ENCODE measurements at regions not wholly inside any gene's neighbourhood (a gene's known extent, or its start where the extent isn't known, plus 50 kb on each side); places are given as distances from the start of the nearest gene placed in this dataset.

DNA sequence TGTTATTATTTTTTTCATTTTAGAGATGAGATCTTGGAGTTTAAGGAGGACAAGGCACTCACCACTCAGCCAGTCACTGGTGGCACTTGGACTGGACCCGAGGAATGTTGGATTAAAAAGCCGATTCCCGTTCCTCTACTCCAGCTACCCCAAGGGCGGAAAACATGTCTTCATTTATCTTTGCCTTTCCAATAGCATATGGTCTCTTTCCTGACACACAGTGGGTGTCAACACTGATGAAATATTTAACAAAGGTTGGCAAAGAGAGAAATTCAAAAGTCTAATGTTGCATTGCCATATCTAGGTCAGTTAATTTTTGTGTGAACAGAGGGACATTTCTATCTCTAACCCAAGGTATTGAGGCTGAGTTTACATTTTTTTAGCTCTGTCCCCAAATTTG, 459.7 kb downstream of the RBFOX1 start (continued):
- TF ChIP-seq, protein P1, sequence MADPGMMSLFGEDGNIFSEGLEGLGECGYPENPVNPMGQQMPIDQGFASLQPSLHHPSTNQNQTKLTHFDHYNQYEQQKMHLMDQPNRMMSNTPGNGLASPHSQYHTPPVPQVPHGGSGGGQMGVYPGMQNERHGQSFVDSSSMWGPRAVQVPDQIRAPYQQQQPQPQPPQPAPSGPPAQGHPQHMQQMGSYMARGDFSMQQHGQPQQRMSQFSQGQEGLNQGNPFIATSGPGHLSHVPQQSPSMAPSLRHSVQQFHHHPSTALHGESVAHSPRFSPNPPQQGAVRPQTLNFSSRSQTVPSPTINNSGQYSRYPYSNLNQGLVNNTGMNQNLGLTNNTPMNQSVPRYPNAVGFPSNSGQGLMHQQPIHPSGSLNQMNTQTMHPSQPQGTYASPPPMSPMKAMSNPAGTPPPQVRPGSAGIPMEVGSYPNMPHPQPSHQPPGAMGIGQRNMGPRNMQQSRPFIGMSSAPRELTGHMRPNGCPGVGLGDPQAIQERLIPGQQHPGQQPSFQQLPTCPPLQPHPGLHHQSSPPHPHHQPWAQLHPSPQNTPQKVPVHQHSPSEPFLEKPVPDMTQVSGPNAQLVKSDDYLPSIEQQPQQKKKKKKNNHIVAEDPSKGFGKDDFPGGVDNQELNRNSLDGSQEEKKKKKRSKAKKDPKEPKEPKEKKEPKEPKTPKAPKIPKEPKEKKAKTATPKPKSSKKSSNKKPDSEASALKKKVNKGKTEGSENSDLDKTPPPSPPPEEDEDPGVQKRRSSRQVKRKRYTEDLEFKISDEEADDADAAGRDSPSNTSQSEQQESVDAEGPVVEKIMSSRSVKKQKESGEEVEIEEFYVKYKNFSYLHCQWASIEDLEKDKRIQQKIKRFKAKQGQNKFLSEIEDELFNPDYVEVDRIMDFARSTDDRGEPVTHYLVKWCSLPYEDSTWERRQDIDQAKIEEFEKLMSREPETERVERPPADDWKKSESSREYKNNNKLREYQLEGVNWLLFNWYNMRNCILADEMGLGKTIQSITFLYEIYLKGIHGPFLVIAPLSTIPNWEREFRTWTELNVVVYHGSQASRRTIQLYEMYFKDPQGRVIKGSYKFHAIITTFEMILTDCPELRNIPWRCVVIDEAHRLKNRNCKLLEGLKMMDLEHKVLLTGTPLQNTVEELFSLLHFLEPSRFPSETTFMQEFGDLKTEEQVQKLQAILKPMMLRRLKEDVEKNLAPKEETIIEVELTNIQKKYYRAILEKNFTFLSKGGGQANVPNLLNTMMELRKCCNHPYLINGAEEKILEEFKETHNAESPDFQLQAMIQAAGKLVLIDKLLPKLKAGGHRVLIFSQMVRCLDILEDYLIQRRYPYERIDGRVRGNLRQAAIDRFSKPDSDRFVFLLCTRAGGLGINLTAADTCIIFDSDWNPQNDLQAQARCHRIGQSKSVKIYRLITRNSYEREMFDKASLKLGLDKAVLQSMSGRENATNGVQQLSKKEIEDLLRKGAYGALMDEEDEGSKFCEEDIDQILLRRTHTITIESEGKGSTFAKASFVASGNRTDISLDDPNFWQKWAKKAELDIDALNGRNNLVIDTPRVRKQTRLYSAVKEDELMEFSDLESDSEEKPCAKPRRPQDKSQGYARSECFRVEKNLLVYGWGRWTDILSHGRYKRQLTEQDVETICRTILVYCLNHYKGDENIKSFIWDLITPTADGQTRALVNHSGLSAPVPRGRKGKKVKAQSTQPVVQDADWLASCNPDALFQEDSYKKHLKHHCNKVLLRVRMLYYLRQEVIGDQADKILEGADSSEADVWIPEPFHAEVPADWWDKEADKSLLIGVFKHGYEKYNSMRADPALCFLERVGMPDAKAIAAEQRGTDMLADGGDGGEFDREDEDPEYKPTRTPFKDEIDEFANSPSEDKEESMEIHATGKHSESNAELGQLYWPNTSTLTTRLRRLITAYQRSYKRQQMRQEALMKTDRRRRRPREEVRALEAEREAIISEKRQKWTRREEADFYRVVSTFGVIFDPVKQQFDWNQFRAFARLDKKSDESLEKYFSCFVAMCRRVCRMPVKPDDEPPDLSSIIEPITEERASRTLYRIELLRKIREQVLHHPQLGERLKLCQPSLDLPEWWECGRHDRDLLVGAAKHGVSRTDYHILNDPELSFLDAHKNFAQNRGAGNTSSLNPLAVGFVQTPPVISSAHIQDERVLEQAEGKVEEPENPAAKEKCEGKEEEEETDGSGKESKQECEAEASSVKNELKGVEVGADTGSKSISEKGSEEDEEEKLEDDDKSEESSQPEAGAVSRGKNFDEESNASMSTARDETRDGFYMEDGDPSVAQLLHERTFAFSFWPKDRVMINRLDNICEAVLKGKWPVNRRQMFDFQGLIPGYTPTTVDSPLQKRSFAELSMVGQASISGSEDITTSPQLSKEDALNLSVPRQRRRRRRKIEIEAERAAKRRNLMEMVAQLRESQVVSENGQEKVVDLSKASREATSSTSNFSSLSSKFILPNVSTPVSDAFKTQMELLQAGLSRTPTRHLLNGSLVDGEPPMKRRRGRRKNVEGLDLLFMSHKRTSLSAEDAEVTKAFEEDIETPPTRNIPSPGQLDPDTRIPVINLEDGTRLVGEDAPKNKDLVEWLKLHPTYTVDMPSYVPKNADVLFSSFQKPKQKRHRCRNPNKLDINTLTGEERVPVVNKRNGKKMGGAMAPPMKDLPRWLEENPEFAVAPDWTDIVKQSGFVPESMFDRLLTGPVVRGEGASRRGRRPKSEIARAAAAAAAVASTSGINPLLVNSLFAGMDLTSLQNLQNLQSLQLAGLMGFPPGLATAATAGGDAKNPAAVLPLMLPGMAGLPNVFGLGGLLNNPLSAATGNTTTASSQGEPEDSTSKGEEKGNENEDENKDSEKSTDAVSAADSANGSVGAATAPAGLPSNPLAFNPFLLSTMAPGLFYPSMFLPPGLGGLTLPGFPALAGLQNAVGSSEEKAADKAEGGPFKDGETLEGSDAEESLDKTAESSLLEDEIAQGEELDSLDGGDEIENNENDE (IDR thresholded peaks at IDR 0.05; ENCODE audit: insufficient replicate concordance, low read length) = no peak
- TF ChIP-seq SIN3A (conservative IDR thresholded peaks at IDR 0.05 in 1 of 2, IDR thresholded peaks at IDR 0.05 in 1 of 2; ENCODE audit: low read depth in 1 of 2, low read length in 2 of 2) = no peak
- TF ChIP-seq SIX5 (IDR thresholded peaks at IDR 0.05; ENCODE audit: low read depth, low read length) = no peak
- TF ChIP-seq, protein P2, sequence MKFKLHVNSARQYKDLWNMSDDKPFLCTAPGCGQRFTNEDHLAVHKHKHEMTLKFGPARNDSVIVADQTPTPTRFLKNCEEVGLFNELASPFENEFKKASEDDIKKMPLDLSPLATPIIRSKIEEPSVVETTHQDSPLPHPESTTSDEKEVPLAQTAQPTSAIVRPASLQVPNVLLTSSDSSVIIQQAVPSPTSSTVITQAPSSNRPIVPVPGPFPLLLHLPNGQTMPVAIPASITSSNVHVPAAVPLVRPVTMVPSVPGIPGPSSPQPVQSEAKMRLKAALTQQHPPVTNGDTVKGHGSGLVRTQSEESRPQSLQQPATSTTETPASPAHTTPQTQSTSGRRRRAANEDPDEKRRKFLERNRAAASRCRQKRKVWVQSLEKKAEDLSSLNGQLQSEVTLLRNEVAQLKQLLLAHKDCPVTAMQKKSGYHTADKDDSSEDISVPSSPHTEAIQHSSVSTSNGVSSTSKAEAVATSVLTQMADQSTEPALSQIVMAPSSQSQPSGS (IDR thresholded peaks at IDR 0.05; ENCODE audit: low read length) = no peak
- TF ChIP-seq SP2 (IDR thresholded peaks at IDR 0.05; ENCODE audit: low read length) = no peak
- TF ChIP-seq, protein P3, sequence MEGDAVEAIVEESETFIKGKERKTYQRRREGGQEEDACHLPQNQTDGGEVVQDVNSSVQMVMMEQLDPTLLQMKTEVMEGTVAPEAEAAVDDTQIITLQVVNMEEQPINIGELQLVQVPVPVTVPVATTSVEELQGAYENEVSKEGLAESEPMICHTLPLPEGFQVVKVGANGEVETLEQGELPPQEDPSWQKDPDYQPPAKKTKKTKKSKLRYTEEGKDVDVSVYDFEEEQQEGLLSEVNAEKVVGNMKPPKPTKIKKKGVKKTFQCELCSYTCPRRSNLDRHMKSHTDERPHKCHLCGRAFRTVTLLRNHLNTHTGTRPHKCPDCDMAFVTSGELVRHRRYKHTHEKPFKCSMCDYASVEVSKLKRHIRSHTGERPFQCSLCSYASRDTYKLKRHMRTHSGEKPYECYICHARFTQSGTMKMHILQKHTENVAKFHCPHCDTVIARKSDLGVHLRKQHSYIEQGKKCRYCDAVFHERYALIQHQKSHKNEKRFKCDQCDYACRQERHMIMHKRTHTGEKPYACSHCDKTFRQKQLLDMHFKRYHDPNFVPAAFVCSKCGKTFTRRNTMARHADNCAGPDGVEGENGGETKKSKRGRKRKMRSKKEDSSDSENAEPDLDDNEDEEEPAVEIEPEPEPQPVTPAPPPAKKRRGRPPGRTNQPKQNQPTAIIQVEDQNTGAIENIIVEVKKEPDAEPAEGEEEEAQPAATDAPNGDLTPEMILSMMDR (IDR thresholded peaks at IDR 0.05; ENCODE audit: control extremely low read depth in 1 of 3, insufficient read depth in 1 of 3, low read depth in 1 of 3, low read length in 3 of 3) = no peak
- no peak for TF ChIP-seq SP4 (IDR thresholded peaks at IDR 0.05; ENCODE audit: low read length)
